DMS 273 (cell line): ENCODE measurements at regions not wholly inside any gene's neighbourhood (a gene's known extent, or its start where the extent isn't known, plus 50 kb on each side); places are given as distances from the start of the nearest gene placed in this dataset.

Experiments used
- DNase-seq: peaks from one replicate; lab custom pipeline; 2025; ENCODE audit not compliant: unreplicated experiment; lab: John Stamatoyannopoulos, UW

- no peak for DNase-seq
Observed at GRCh38 chr2:729376-729861, 52.2 kb upstream of the TMEM18 start.

- no peak for DNase-seq
Observed at GRCh38 chr2:728165-728564, 51.0 kb upstream of the TMEM18 start.

- DNase-seq: no peak
Observed at GRCh38 chr2:727071-727470, 49.9 kb upstream of the TMEM18 start.
